ENCODE measurements at regions not wholly inside any gene's neighbourhood (a gene's known extent, or its start where the extent isn't known, plus 50 kb on each side); places are given as distances from the start of the nearest gene placed in this dataset.

DNA sequence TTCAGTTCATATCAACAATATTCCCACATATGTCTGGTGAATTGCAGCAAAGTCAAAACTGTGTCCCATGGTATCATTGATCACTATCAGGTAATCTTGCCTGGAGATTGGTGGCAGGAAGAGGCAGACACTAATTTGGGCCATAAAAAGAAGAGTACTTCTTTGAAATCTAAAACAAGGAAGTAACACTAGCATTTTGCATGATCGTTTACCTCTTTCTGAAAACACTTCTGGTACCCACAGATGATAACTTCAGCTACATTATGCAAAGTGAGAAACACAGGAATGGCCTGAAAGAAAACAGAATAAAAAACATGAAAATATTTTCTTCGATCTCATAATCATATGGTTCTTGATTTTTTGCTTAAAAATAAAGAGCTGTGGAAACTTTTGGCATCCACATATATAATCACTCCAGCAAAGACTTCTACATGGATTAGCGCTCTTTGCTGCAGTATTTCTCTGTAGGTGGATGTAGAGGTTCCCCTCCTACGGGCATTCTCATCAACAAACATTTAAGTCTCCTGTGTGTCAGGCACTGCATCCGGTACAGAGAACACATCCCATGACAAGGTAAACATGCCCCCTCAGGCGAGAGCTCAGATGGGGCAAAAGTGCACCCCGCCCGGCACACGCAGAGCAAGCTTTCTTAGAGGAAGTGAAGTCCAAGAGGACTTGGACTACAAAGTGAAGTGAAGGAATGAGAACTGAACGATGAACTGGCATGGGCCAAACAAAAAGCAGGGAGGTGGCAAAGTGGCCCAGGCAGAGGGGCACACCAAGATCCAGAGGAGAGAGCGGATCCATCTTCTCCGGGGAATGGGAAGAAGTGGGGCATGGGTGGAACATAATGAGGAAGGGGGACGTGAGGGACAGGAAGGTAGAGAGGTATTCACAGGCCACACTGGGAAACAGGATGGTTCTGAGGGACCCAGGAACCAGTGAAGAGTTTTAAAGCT, 68.0 kb upstream of the RIOK3 start:
- no peak overlapping the region for H2AFZ ChIP-seq (replicated peaks; ENCODE audit: low read length, poor library complexity)
- no peak overlapping the region for H3K27ac ChIP-seq (ENCODE audit: insufficient read depth, low read length)
- 92% methylated on average over 1 of the region's 13 CpGs; no CpG with 5 or more reads in 1 of the 2 experiments for WGBS, 2 experiments (ENCODE audit: extremely low coverage in 2 of 2, insufficient read length in 1 of 2)
- H2BK120ac ChIP-seq (ENCODE audit: low read depth, low read length), result no peak overlapping the region
- H4K91ac ChIP-seq (ENCODE audit: insufficient read depth, low read depth, low read length), result peak overlapping the region; percentile 7; the same call in 1 of the 2 replicates
- H4K20me1 ChIP-seq (ENCODE audit: insufficient read depth, low read length), result no peaks in the 10 kb centered on the region
- H2BK15ac ChIP-seq (ENCODE audit: low read depth, low read length), result no peak overlapping the region
- no peaks in the 10 kb centered on the region for H3K27me3 ChIP-seq (ENCODE audit: control insufficient read depth, insufficient read depth, low read length)
- H3K4me1 ChIP-seq (ENCODE audit: control insufficient read depth, insufficient read depth, low read length), result peaks cover 6% of the 10 kb centered on the region
- H3K9me1 ChIP-seq (ENCODE audit: insufficient read depth, low read length), result peaks cover 6% of the 10 kb centered on the region
- no TSS peak for BruUV-seq (replicated peaks)
- H3K56ac ChIP-seq (ENCODE audit: extremely low read depth, insufficient read depth, low read length), result no peak overlapping the region
- no peak overlapping the region for H2BK20ac ChIP-seq (ENCODE audit: low read depth, low read length)
- in situ Hi-C loops (cut with MboI; ENCODE audit: low sequenced_read_pairs), result no loop called here
- H2BK5ac ChIP-seq (ENCODE audit: low read depth, low read length, poor library complexity, severe bottlenecking), result no peak overlapping the region
- no peak overlapping the region for H3K18ac ChIP-seq (ENCODE audit: low read depth, low read length)
- ChIA-PET CTCF (interaction anchor here (1.2 kb wide), 1 partner anchor 13 kb away, joined by 4 read pairs; no protein-coding TSS in a partner anchor), POLR2A (ENCODE audit: unreplicated experiment) (interaction anchor here (0.7 kb wide), 1 partner anchor 27 kb away, joined by 6 read pairs; no protein-coding TSS in a partner anchor)
- H3K4me2 ChIP-seq (ENCODE audit: low read depth, low read length), result no peak overlapping the region
- no peak overlapping the region for H2AK5ac ChIP-seq (ENCODE audit: low read depth, low read length)
- no peak for TF ChIP-seq MXI1 (IDR thresholded peaks at IDR 0.05; ENCODE audit: borderline replicate concordance, low read depth, low read length)
- H3K23ac ChIP-seq (ENCODE audit: low read depth, low read length), result no peak overlapping the region
- no peaks in the 10 kb centered on the region for H3K9me3 ChIP-seq (ENCODE audit: control insufficient read depth, insufficient read depth, low read length)
- H3K14ac ChIP-seq (replicated peaks; ENCODE audit: low read depth, low read length), result no peak overlapping the region
- no peak overlapping the region for H3K9ac ChIP-seq (ENCODE audit: low read depth, low read length)
- H4K5ac ChIP-seq (ENCODE audit: low read depth, low read length), result no peak overlapping the region
- H3K79me1 ChIP-seq (ENCODE audit: low read depth in 1 of 2, low read length in 2 of 2), result no peaks in the 10 kb centered on the region
- H3K4ac ChIP-seq (ENCODE audit: low read depth, low read length), result no peak overlapping the region
- dilution Hi-C loops (cut with HindIII; ENCODE audit: low sequenced_read_pairs, unreplicated experiment), result no loop called here
- intact Hi-C loops (cut with micrococcal nuclease), result no loop called here
- H3K4me3 ChIP-seq (ENCODE audit: insufficient read depth, low read depth, low read length), result no peak overlapping the region
- peaks cover 2% of the 10 kb centered on the region; the same call in 1 of the 2 replicates for H3K36me3 ChIP-seq (ENCODE audit: control insufficient read depth, insufficient read depth, low read length)
- H4K8ac ChIP-seq (ENCODE audit: low read depth in 2 of 2, low read length in 2 of 2), result no peak overlapping the region
- ATAC-seq (ENCODE audit: low read depth) (no peak), DNase-seq (no peak)
- no peak overlapping the region for H2AK9ac ChIP-seq (replicated peaks; ENCODE audit: low read depth, low read length, poor library complexity)

All from IMR-90 (cell line).